Panc1 (cell line): ENCODE measurements at regions not wholly inside any gene's neighbourhood (a gene's known extent, or its start where the extent isn't known, plus 50 kb on each side); places are given as distances from the start of the nearest gene placed in this dataset.

Experiments used
- ATAC-seq: fragments of 200-7000 bp; cut with Tn5 transposase; 2 replicates; pipeline ENCODE4 v1.9.1; 2020; ENCODE audit warnings: mild to moderate bottlenecking, moderate library complexity
- BruUV-seq: library from RNA; stranded (reverse); fragments of 400-500 nt; replicated peaks from 2 replicates; lab custom pipeline; 2021; lab: Mats Ljungman, UMichigan
- CTCF ChIA-PET: fragments of 300-600 bp; sonication (Branson Sonifier 250); formaldehyde crosslinking; loops from one replicate; lab custom pipeline; 2022; ENCODE audit warnings: antibody characterized with exemption; lab: Charles Lee
- POLR2A ChIA-PET: fragments of 300-600 bp; sonication (Branson Sonifier 250); formaldehyde crosslinking; loops from one replicate; lab custom pipeline; 2022; ENCODE audit warnings: antibody characterized with exemption; lab: Charles Lee
- DNase-seq: peaks from one replicate; pipeline ENCODE4 v3.0.0-alpha.2; 2010; ENCODE audit warnings: low read depth, low spot score
- H3K27ac ChIP-seq: 2 replicates; pipeline ENCODE4 v1.5.1; 2011; ENCODE audit warnings: mild to moderate bottlenecking, low read length, inconsistent platforms
- H3K27me3 ChIP-seq: fragments of 200-500 bp; sonication (Bioruptor generic); 2 replicates; pipeline ENCODE4 v1.6.0; 2014; ENCODE audit warnings: low read length, inconsistent platforms; ENCODE audit not compliant: control insufficient read depth, insufficient read depth
- H3K36me3 ChIP-seq: fragments of 200-500 bp; sonication (Bioruptor generic); 2 replicates; pipeline ENCODE4 v1.5.1; 2014; ENCODE audit warnings: inconsistent platforms, mild to moderate bottlenecking, low read length, moderate library complexity; ENCODE audit not compliant: control insufficient read depth, insufficient read depth
- H3K4me1 ChIP-seq: 2 replicates; pipeline ENCODE4 v1.5.1; 2011; ENCODE audit warnings: inconsistent platforms, mild to moderate bottlenecking, low read length, moderate library complexity; ENCODE audit not compliant: control insufficient read depth, insufficient read depth
- H3K4me3 ChIP-seq, 2 experiments: 2 replicates each; pipeline ENCODE4 v1.5.1; 2011 to 2012; ENCODE audit warnings: low read depth in 2 of 2, low read length in 2 of 2, mild to moderate bottlenecking in 2 of 2, inconsistent platforms in 1 of 2, moderate library complexity in 1 of 2
- H3K9me3 ChIP-seq: fragments of 200-500 bp; sonication (Bioruptor generic); 2 replicates; pipeline ENCODE4 v1.5.1; 2014; ENCODE audit warnings: low read depth, mild to moderate bottlenecking, inconsistent platforms, low read length, moderate library complexity; ENCODE audit not compliant: control insufficient read depth, insufficient read depth
- POLR2AphosphoS5 ChIP-seq: IDR thresholded peaks from 2 replicates; pipeline ENCODE4 v1.6.1; 2012; ENCODE audit warnings: mild to moderate bottlenecking, low read depth, low read length, moderate library complexity
- SIN3A ChIP-seq: IDR thresholded peaks from 2 replicates; pipeline ENCODE4 v1.6.1; 2012; ENCODE audit warnings: low read depth, mild to moderate bottlenecking, low read length, moderate library complexity, borderline replicate concordance; ENCODE audit not compliant: insufficient read depth
- TCF7L2 ChIP-seq: IDR thresholded peaks from 2 replicates; pipeline ENCODE4 v1.6.1; 2011; ENCODE audit warnings: mild to moderate bottlenecking, low read depth, low read length, inconsistent platforms
- in situ Hi-C: cut with HindIII; loops from 2 replicates; pipeline ENCODE4 v1.10.0; 2016; ENCODE audit warnings: low sequenced_read_pairs, low pct_unique_long_range_greater_than_20kb
- intact Hi-C: fragments of 100-400 bp; cut with micrococcal nuclease; formaldehyde crosslinking; loops from one replicate; pipeline ENCODE4 v1.10.0; 2022; ENCODE audit not compliant: unreplicated experiment
- TF ChIP-seq, protein P1 (sequence below), 2 experiments: IDR thresholded peaks; 2 replicates each; pipeline ENCODE4 v1.6.1; 2011 to 2012; ENCODE audit warnings: low read depth in 2 of 2, control low read depth in 1 of 2, low read length in 1 of 2, mild to moderate bottlenecking in 1 of 2, moderate library complexity in 1 of 2; ENCODE audit not compliant: insufficient read depth in 1 of 2
- TF ChIP-seq, protein P2 (sequence below): fragments of 450-650 bp; IDR thresholded peaks from 2 replicates; pipeline ENCODE4 v1.5.1; 2017; ENCODE audit warnings: mild to moderate bottlenecking

GRCh38 chr2:16240402-16240801 is 300.1 kb downstream of the MYCN start:
- Histone ChIP-seq H3K4me1 (no peaks in the 10 kb centered on the region), H3K27ac (no peak overlapping the region), H3K4me3 (no peak overlapping the region), H3K27me3 (no peaks in the 10 kb centered on the region), H3K36me3 (no peaks in the 10 kb centered on the region), H3K9me3 (no peaks in the 10 kb centered on the region)
- POLR2A ChIA-PET: no interaction called here
- BruUV-seq: no TSS peak
- CTCF ChIA-PET: no interaction called here
- intact Hi-C loops: no loop called here
- ATAC-seq (no peak), DNase-seq (no peak)
- no peak for TF ChIP-seq POLR2AphosphoS5
- TF ChIP-seq SIN3A: no peak
- TF ChIP-seq, protein P1, sequence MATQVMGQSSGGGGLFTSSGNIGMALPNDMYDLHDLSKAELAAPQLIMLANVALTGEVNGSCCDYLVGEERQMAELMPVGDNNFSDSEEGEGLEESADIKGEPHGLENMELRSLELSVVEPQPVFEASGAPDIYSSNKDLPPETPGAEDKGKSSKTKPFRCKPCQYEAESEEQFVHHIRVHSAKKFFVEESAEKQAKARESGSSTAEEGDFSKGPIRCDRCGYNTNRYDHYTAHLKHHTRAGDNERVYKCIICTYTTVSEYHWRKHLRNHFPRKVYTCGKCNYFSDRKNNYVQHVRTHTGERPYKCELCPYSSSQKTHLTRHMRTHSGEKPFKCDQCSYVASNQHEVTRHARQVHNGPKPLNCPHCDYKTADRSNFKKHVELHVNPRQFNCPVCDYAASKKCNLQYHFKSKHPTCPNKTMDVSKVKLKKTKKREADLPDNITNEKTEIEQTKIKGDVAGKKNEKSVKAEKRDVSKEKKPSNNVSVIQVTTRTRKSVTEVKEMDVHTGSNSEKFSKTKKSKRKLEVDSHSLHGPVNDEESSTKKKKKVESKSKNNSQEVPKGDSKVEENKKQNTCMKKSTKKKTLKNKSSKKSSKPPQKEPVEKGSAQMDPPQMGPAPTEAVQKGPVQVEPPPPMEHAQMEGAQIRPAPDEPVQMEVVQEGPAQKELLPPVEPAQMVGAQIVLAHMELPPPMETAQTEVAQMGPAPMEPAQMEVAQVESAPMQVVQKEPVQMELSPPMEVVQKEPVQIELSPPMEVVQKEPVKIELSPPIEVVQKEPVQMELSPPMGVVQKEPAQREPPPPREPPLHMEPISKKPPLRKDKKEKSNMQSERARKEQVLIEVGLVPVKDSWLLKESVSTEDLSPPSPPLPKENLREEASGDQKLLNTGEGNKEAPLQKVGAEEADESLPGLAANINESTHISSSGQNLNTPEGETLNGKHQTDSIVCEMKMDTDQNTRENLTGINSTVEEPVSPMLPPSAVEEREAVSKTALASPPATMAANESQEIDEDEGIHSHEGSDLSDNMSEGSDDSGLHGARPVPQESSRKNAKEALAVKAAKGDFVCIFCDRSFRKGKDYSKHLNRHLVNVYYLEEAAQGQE (IDR thresholded peaks at IDR 0.05; ENCODE audit: insufficient read depth in 1 of 2, low read depth in 2 of 2, low read length in 1 of 2): no peak
- TF ChIP-seq, protein P2, sequence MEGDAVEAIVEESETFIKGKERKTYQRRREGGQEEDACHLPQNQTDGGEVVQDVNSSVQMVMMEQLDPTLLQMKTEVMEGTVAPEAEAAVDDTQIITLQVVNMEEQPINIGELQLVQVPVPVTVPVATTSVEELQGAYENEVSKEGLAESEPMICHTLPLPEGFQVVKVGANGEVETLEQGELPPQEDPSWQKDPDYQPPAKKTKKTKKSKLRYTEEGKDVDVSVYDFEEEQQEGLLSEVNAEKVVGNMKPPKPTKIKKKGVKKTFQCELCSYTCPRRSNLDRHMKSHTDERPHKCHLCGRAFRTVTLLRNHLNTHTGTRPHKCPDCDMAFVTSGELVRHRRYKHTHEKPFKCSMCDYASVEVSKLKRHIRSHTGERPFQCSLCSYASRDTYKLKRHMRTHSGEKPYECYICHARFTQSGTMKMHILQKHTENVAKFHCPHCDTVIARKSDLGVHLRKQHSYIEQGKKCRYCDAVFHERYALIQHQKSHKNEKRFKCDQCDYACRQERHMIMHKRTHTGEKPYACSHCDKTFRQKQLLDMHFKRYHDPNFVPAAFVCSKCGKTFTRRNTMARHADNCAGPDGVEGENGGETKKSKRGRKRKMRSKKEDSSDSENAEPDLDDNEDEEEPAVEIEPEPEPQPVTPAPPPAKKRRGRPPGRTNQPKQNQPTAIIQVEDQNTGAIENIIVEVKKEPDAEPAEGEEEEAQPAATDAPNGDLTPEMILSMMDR: no peak
- TF ChIP-seq TCF7L2: no peak
- in situ Hi-C loops: no loop called here

DNA sequence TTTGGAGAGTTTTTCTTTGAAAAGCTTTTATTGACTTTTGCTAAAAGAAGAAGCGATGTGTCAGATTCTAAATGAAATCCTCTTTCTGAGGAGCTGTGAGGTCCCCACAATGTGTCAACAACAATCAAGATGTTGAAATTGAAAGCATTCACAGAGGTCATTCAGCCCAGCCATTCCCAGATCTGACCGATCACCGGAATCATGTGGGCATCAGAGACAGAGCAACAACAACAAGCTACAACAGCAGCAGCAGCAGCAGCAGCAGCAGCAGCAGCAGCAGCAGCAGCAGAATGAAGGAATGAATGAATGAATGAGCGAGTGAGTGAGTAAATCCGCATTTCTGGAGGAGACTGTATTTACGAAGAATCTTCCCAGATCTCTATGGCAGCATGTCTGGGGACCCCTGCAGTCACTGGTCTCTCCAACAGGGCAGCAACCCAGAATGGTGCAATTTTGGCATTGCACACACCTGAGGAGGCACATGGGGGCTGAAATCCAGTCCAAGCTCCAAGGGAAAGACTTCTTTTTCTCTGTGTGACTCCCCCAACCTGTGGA is 299.0 kb downstream of the MYCN start:
- in situ Hi-C loops: no loop called here
- POLR2A ChIA-PET: no interaction called here

More for the DNA sequence above, 299.0 kb downstream of the MYCN start:
- BruUV-seq: no TSS peak
- Histone ChIP-seq H3K9me3 (no peaks in the 10 kb centered on the region), H3K4me3 (no peak overlapping the region), H3K36me3 (no peaks in the 10 kb centered on the region), H3K27ac (no peak overlapping the region), H3K27me3 (no peaks in the 10 kb centered on the region), H3K4me1 (no peaks in the 10 kb centered on the region)
- DNase-seq (no peak), ATAC-seq (no peak)
- TF ChIP-seq SIN3A (no peak), POLR2AphosphoS5 (no peak), TCF7L2 (no peak)
- TF ChIP-seq, protein P2: no peak
- TF ChIP-seq, protein P1 (IDR thresholded peaks at IDR 0.05; ENCODE audit: insufficient read depth in 1 of 2, low read depth in 2 of 2, low read length in 1 of 2): no peak
- intact Hi-C loops: no loop called here
- CTCF ChIA-PET: no interaction called here
